HEK293T (cell line): ENCODE measurements at regions not wholly inside any gene's neighbourhood (a gene's known extent, or its start where the extent isn't known, plus 50 kb on each side); places are given as distances from the start of the nearest gene placed in this dataset.

Source experiments
- ARNT ChIP-seq: fragments of 450-650 bp; IDR thresholded peaks from 2 replicates; pipeline ENCODE4 v1.6.1; 2017; ENCODE audit warnings: mild to moderate bottlenecking
- BHLHE40 ChIP-seq: fragments of 450-650 bp; IDR thresholded peaks from 2 replicates; pipeline ENCODE4 v1.6.1; 2016; ENCODE audit warnings: mild to moderate bottlenecking, moderate library complexity, borderline replicate concordance
- ELF4 ChIP-seq: fragments of 450-650 bp; IDR thresholded peaks from 2 replicates; pipeline ENCODE4 v1.6.1; 2017; ENCODE audit warnings: antibody characterized with exemption
- FOXA1 ChIP-seq: fragments of 450-650 bp; IDR thresholded peaks from 2 replicates; pipeline ENCODE4 v1.6.1; 2016; ENCODE audit warnings: mild to moderate bottlenecking
- FOXM1 ChIP-seq: fragments of 450-650 bp; IDR thresholded peaks from 2 replicates; pipeline ENCODE4 v1.6.1; 2017; ENCODE audit warnings: mild to moderate bottlenecking, borderline replicate concordance
- L3MBTL2 ChIP-seq: fragments of 450-650 bp; conservative IDR thresholded peaks from 2 replicates; pipeline ENCODE4 v1.6.1; 2016; ENCODE audit warnings: mild to moderate bottlenecking
- NFRKB ChIP-seq: fragments of 450-650 bp; IDR thresholded peaks from 2 replicates; pipeline ENCODE4 v1.6.1; 2016; ENCODE audit warnings: mild to moderate bottlenecking, moderate library complexity
- PKNOX1 ChIP-seq: fragments of 450-650 bp; IDR thresholded peaks from 2 replicates; pipeline ENCODE4 v1.6.1; 2016
- SP1 ChIP-seq: fragments of 450-650 bp; IDR thresholded peaks from 2 replicates; pipeline ENCODE4 v1.6.1; 2017
- SUZ12 ChIP-seq: fragments of 450-650 bp; IDR thresholded peaks from 2 replicates; pipeline ENCODE4 v1.6.1; 2016; ENCODE audit warnings: mild to moderate bottlenecking
- TARDBP ChIP-seq: fragments of 450-650 bp; IDR thresholded peaks from 2 replicates; pipeline ENCODE4 v1.6.1; 2016

- no peak for TF ChIP-seq SUZ12
- no peak for TF ChIP-seq NFRKB
- TF ChIP-seq PKNOX1, result no peak
- TF ChIP-seq TARDBP, result no peak
- TF ChIP-seq SP1, result no peak
- TF ChIP-seq ELF4, result no peak
- no peak for TF ChIP-seq L3MBTL2
- TF ChIP-seq FOXM1, result no peak
- no peak for TF ChIP-seq ARNT
- no peak for TF ChIP-seq BHLHE40
- no peak for TF ChIP-seq FOXA1
Observed at GRCh38 chr5:174271316-174271715, 225.8 kb downstream of the NSG2 start.
